ENCODE measurements at regions not wholly inside any gene's neighbourhood (a gene's known extent, or its start where the extent isn't known, plus 50 kb on each side); places are given as distances from the start of the nearest gene placed in this dataset.

GRCh38 chrX:106454991-106455390, 156.8 kb upstream of the RADX start (continued):
- TF ChIP-seq NANOG (IDR thresholded peaks at IDR 0.05; ENCODE audit: borderline replicate concordance) (no peak), EZH2phosphoT487 (IDR thresholded peaks at IDR 0.05; ENCODE audit: unreplicated experiment) (no peak), ZNF331 (CRISPR knock-in tag; IDR thresholded peaks at IDR 0.05; ENCODE audit: low read depth) (no peak), ZNF114 (CRISPR knock-in tag; IDR thresholded peaks at IDR 0.05) (no peak), CREB1 (CRISPR knock-in tag; IDR thresholded peaks at IDR 0.05; ENCODE audit: low read depth) (no peak)

GRCh38 chrX:106457802-106458201, 154.0 kb upstream of the RADX start:
- Histone ChIP-seq H3F3A (replicated peaks; ENCODE audit: low read depth) (no peaks in the 10 kb centered on the region), H3K27ac (ENCODE audit: low read depth) (no peak overlapping the region), H3K9me2 (ENCODE audit: insufficient read depth) (no peaks in the 10 kb centered on the region), H4K20me1 (replicated peaks; ENCODE audit: insufficient read depth) (no peaks in the 10 kb centered on the region), H3K79me2 (replicated peaks; ENCODE audit: insufficient read depth) (no peaks in the 10 kb centered on the region), H3K4me1 (ENCODE audit: insufficient read depth) (no peaks in the 10 kb centered on the region), H2AFZ (no peak overlapping the region), H3K4me2 (no peak overlapping the region), H3K36me3 (ENCODE audit: insufficient read depth) (no peaks in the 10 kb centered on the region), H3K27me3 (ENCODE audit: insufficient read depth) (no peaks in the 10 kb centered on the region), H3K4me3 (no peak overlapping the region)
- TF ChIP-seq ZNF331 (CRISPR knock-in tag; IDR thresholded peaks at IDR 0.05; ENCODE audit: low read depth) (no peak), JUNB (IDR thresholded peaks at IDR 0.05; ENCODE audit: unreplicated experiment) (no peak), NANOG (IDR thresholded peaks at IDR 0.05; ENCODE audit: borderline replicate concordance) (no peak), CTCF (conservative IDR thresholded peaks at IDR 0.05; ENCODE audit: low read depth in 2 of 2) (no peak), CREB1 (CRISPR knock-in tag; IDR thresholded peaks at IDR 0.05; ENCODE audit: low read depth) (no peak), EZH2 (IDR thresholded peaks at IDR 0.05; ENCODE audit: low read depth, unreplicated experiment) (no peak), EZH2phosphoT487 (IDR thresholded peaks at IDR 0.05; ENCODE audit: unreplicated experiment) (no peak), POLR2AphosphoS5 (IDR thresholded peaks at IDR 0.05; ENCODE audit: low read depth) (no peak), ETS1 (IDR thresholded peaks at IDR 0.05) (no peak)
- TF ChIP-seq, protein P1, sequence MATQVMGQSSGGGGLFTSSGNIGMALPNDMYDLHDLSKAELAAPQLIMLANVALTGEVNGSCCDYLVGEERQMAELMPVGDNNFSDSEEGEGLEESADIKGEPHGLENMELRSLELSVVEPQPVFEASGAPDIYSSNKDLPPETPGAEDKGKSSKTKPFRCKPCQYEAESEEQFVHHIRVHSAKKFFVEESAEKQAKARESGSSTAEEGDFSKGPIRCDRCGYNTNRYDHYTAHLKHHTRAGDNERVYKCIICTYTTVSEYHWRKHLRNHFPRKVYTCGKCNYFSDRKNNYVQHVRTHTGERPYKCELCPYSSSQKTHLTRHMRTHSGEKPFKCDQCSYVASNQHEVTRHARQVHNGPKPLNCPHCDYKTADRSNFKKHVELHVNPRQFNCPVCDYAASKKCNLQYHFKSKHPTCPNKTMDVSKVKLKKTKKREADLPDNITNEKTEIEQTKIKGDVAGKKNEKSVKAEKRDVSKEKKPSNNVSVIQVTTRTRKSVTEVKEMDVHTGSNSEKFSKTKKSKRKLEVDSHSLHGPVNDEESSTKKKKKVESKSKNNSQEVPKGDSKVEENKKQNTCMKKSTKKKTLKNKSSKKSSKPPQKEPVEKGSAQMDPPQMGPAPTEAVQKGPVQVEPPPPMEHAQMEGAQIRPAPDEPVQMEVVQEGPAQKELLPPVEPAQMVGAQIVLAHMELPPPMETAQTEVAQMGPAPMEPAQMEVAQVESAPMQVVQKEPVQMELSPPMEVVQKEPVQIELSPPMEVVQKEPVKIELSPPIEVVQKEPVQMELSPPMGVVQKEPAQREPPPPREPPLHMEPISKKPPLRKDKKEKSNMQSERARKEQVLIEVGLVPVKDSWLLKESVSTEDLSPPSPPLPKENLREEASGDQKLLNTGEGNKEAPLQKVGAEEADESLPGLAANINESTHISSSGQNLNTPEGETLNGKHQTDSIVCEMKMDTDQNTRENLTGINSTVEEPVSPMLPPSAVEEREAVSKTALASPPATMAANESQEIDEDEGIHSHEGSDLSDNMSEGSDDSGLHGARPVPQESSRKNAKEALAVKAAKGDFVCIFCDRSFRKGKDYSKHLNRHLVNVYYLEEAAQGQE (IDR thresholded peaks at IDR 0.05; ENCODE audit: unreplicated experiment), result no peak
- TF ChIP-seq, protein P2, sequence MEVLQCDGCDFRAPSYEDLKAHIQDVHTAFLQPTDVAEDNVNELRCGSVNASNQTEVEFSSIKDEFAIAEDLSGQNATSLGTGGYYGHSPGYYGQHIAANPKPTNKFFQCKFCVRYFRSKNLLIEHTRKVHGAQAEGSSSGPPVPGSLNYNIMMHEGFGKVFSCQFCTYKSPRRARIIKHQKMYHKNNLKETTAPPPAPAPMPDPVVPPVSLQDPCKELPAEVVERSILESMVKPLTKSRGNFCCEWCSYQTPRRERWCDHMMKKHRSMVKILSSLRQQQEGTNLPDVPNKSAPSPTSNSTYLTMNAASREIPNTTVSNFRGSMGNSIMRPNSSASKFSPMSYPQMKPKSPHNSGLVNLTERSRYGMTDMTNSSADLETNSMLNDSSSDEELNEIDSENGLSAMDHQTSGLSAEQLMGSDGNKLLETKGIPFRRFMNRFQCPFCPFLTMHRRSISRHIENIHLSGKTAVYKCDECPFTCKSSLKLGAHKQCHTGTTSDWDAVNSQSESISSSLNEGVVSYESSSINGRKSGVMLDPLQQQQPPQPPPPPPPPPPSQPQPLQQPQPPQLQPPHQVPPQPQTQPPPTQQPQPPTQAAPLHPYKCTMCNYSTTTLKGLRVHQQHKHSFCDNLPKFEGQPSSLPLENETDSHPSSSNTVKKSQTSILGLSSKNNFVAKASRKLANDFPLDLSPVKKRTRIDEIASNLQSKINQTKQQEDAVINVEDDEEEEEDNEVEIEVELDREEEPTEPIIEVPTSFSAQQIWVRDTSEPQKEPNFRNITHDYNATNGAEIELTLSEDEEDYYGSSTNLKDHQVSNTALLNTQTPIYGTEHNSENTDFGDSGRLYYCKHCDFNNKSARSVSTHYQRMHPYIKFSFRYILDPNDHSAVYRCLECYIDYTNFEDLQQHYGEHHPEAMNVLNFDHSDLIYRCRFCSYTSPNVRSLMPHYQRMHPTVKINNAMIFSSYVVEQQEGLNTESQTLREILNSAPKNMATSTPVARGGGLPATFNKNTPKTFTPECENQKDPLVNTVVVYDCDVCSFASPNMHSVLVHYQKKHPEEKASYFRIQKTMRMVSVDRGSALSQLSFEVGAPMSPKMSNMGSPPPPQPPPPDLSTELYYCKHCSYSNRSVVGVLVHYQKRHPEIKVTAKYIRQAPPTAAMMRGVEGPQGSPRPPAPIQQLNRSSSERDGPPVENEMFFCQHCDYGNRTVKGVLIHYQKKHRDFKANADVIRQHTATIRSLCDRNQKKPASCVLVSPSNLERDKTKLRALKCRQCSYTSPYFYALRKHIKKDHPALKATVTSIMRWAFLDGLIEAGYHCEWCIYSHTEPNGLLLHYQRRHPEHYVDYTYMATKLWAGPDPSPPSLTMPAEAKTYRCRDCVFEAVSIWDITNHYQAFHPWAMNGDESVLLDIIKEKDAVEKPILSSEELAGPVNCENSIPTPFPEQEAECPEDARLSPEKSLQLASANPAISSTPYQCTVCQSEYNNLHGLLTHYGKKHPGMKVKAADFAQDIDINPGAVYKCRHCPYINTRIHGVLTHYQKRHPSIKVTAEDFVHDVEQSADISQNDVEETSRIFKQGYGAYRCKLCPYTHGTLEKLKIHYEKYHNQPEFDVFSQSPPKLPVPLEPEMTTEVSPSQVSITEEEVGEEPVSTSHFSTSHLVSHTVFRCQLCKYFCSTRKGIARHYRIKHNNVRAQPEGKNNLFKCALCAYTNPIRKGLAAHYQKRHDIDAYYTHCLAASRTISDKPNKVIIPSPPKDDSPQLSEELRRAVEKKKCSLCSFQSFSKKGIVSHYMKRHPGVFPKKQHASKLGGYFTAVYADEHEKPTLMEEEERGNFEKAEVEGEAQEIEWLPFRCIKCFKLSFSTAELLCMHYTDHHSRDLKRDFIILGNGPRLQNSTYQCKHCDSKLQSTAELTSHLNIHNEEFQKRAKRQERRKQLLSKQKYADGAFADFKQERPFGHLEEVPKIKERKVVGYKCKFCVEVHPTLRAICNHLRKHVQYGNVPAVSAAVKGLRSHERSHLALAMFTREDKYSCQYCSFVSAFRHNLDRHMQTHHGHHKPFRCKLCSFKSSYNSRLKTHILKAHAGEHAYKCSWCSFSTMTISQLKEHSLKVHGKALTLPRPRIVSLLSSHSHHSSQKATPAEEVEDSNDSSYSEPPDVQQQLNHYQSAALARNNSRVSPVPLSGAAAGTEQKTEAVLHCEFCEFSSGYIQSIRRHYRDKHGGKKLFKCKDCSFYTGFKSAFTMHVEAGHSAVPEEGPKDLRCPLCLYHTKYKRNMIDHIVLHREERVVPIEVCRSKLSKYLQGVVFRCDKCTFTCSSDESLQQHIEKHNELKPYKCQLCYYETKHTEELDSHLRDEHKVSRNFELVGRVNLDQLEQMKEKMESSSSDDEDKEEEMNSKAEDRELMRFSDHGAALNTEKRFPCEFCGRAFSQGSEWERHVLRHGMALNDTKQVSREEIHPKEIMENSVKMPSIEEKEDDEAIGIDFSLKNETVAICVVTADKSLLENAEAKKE (CRISPR knock-in tag; IDR thresholded peaks at IDR 0.05), result no peak
- DNase-seq (ENCODE audit: low spot score) (no peak), ATAC-seq (no peak)
- Mint-ChIP-seq H3K36me3 (ENCODE audit: low read depth) (no peaks in the 10 kb centered on the region), H3K27me3 (ENCODE audit: insufficient read depth, low read depth, poor library complexity) (no peaks in the 10 kb centered on the region), H3K4me1 (no peaks in the 10 kb centered on the region), H3K27ac (no peak overlapping the region), H3K9me3 (no peaks in the 10 kb centered on the region), H3K4me3 (no peak overlapping the region)

Measured in GM23338 (cell line).